HepG2 (cell line): ENCODE measurements at regions not wholly inside any gene's neighbourhood (a gene's known extent, or its start where the extent isn't known, plus 50 kb on each side); places are given as distances from the start of the nearest gene placed in this dataset.

ENCODE experiments used
- ATAC-seq: fragments of 200-7000 bp; cut with Tn5 transposase; 3 replicates; pipeline ENCODE4 v1.9.1; 2020; ENCODE audit warnings: mild to moderate bottlenecking, moderate library complexity
- BruUV-seq: library from RNA; stranded (reverse); fragments of 400-500 nt; replicated peaks from 2 replicates; lab custom pipeline; 2021; lab: Mats Ljungman, UMichigan
- CTCF ChIA-PET: fragments of 300-600 bp; formaldehyde crosslinking; extraction: SDS; loops from one replicate; lab custom pipeline; 2021; ENCODE audit warnings: low total read pairs, inconsistent platforms, low intra/inter-chr PET ratio; lab: Yijun Ruan, JAX
- POLR2A ChIA-PET: fragments of 350-600 bp; sonication (Branson Sonifier 250); formaldehyde crosslinking; loops from one replicate; lab custom pipeline; 2020; ENCODE audit warnings: antibody characterized with exemption, inconsistent platforms; lab: Yijun Ruan, JAX
- DNase-seq: peaks from one replicate; pipeline ENCODE4 v3.0.0-alpha.2; 2015; ENCODE audit warnings: low spot score
- FAIRE-seq: peaks from 3 replicates; lab custom pipeline; 2011; peaks lifted over from hg19 to GRCh38; lab: Jason Lieb, UNC
- H2AFZ ChIP-seq: one replicate; pipeline ENCODE4 v1.6.1; 2011; ENCODE audit warnings: low read length, inconsistent platforms
- H3K27ac ChIP-seq: fragments of 300-600 bp; 3 replicates; pipeline ENCODE4 v1.8.0; 2011; ENCODE audit warnings: mixed run types, mild to moderate bottlenecking, mixed read lengths, low read length, inconsistent platforms; ENCODE audit not compliant: insufficient read depth; ENCODE audit errors: extremely low read length
- H3K27me3 ChIP-seq, 2 experiments: fragments of 200-600 bp in 1 of 2; 2 replicates in 1 of 2; 3 replicates in 1 of 2; pipeline versions ENCODE4 v1.6.0 to v1.8.0; 2011; ENCODE audit warnings: low read length in 2 of 2, mild to moderate bottlenecking in 2 of 2, moderate library complexity in 2 of 2, inconsistent platforms in 1 of 2; ENCODE audit not compliant: insufficient read depth in 2 of 2, control insufficient read depth in 1 of 2
- H3K36me3 ChIP-seq, 2 experiments: fragments of 200-600 bp in 1 of 2; replicated peaks in 1 of 2; 2 replicates in 1 of 2; 3 replicates in 1 of 2; pipeline versions ENCODE4 v1.5.1 to v1.8.0; 2011; ENCODE audit warnings: low read length in 2 of 2, inconsistent platforms in 1 of 2; ENCODE audit not compliant: insufficient read depth in 2 of 2, control insufficient read depth in 1 of 2
- H3K4me1 ChIP-seq: 2 replicates; pipeline ENCODE4 v1.5.1; 2012; ENCODE audit warnings: low read length, inconsistent platforms; ENCODE audit not compliant: insufficient read depth
- H3K4me2 ChIP-seq: 2 replicates; pipeline ENCODE4 v1.6.0; 2011; ENCODE audit warnings: low read depth, low read length, inconsistent platforms
- H3K4me3 ChIP-seq, 3 experiments: fragments of 200-600 bp in 1 of 3; sonication (generic), shearing (Covaris generic) in 1 of 3; replicated peaks in 1 of 3; 2 replicates each; pipeline ENCODE4 v1.5.1; 2011 to 2016; ENCODE audit warnings: low read length in 3 of 3, inconsistent platforms in 2 of 3, low read depth in 2 of 3, mild to moderate bottlenecking in 2 of 3, control low read depth in 1 of 3, mixed read lengths in 1 of 3; ENCODE audit not compliant: insufficient read depth in 1 of 3
- H3K79me2 ChIP-seq: one replicate; pipeline ENCODE4 v1.6.1; 2011; ENCODE audit warnings: low read length, inconsistent platforms; ENCODE audit not compliant: insufficient read depth
- H3K9ac ChIP-seq: 2 replicates; pipeline ENCODE4 v1.6.0; 2011; ENCODE audit warnings: mild to moderate bottlenecking, low read depth, low read length, inconsistent platforms; ENCODE audit not compliant: insufficient read depth
- H3K9me3 ChIP-seq: 2 replicates; pipeline ENCODE4 v1.5.1; 2012; ENCODE audit warnings: mild to moderate bottlenecking, low read length
- H4K20me1 ChIP-seq: 2 replicates; pipeline ENCODE4 v1.6.0; 2011; ENCODE audit warnings: inconsistent platforms, mild to moderate bottlenecking, low read length, moderate library complexity; ENCODE audit not compliant: insufficient read depth
- AHDC1 ChIP-seq: sonication (generic); formaldehyde crosslinking; IDR thresholded peaks from 2 replicates; pipeline ENCODE4 v1.5.1; 2020; ENCODE audit warnings: mild to moderate bottlenecking, missing genetic modification reagents, borderline replicate concordance
- AKNA ChIP-seq: sonication (generic); formaldehyde crosslinking; IDR thresholded peaks from 2 replicates; pipeline ENCODE4 v1.4.0; 2020; ENCODE audit warnings: missing genetic modification reagents, borderline replicate concordance
- CAMTA2 ChIP-seq: sonication (generic); formaldehyde crosslinking; IDR thresholded peaks from 2 replicates; pipeline ENCODE4 v1.4.0; 2020; ENCODE audit warnings: mild to moderate bottlenecking, missing genetic modification reagents, borderline replicate concordance
- FOXJ3 ChIP-seq: sonication (generic); formaldehyde crosslinking; IDR thresholded peaks from 2 replicates; pipeline ENCODE4 v1.4.0; 2020; ENCODE audit warnings: missing genetic modification reagents, mild to moderate bottlenecking, borderline replicate concordance
- HIVEP1 ChIP-seq: sonication (generic); formaldehyde crosslinking; IDR thresholded peaks from 2 replicates; pipeline ENCODE4 v1.4.0; 2020; ENCODE audit warnings: mild to moderate bottlenecking, missing genetic modification reagents
- KDM6A ChIP-seq: IDR thresholded peaks from 2 replicates; pipeline ENCODE4 v1.6.1; 2016; ENCODE audit warnings: low read depth
- ONECUT2 ChIP-seq: sonication (generic); formaldehyde crosslinking; IDR thresholded peaks from 2 replicates; pipeline ENCODE4 v1.4.0; 2020; ENCODE audit warnings: missing genetic modification reagents
- POLR2A ChIP-seq, 2 experiments: IDR thresholded peaks; 2 replicates each; pipeline ENCODE4 v1.6.1; 2011; ENCODE audit warnings: low read depth in 2 of 2, low read length in 2 of 2, mild to moderate bottlenecking in 1 of 2, moderate library complexity in 1 of 2; ENCODE audit not compliant: insufficient read depth in 1 of 2
- YY1 ChIP-seq: IDR thresholded peaks from 2 replicates; pipeline ENCODE4 v1.6.1; 2011; ENCODE audit warnings: low read length, low read depth, moderate library complexity, mild to moderate bottlenecking; ENCODE audit not compliant: insufficient read depth, insufficient replicate concordance
- ZBTB2 ChIP-seq: sonication (generic); formaldehyde crosslinking; IDR thresholded peaks from 2 replicates; pipeline ENCODE4 v1.8.0; 2022; ENCODE audit warnings: low read depth, missing genetic modification reagents
- ZNF468 ChIP-seq: sonication (generic); formaldehyde crosslinking; IDR thresholded peaks from 2 replicates; pipeline ENCODE4 v1.8.0; 2022; ENCODE audit warnings: mild to moderate bottlenecking, moderate library complexity, missing genetic modification reagents
- in situ Hi-C: cut with HindIII; loops from 2 replicates; pipeline ENCODE4 v1.10.0; 2017; ENCODE audit warnings: low pct_unique_long_range_greater_than_20kb; ENCODE audit not compliant: extremely low pct_ligation_motif_present
- intact Hi-C: fragments of 100-400 bp; cut with micrococcal nuclease; formaldehyde crosslinking; loops from one replicate; pipeline ENCODE4 v1.10.0; 2022; ENCODE audit not compliant: unreplicated experiment
- TF ChIP-seq, protein P1 (sequence below): sonication (generic); formaldehyde crosslinking; IDR thresholded peaks from 2 replicates; pipeline ENCODE4 v1.5.0; 2020; ENCODE audit warnings: missing genetic modification reagents, mild to moderate bottlenecking, borderline replicate concordance

DNA sequence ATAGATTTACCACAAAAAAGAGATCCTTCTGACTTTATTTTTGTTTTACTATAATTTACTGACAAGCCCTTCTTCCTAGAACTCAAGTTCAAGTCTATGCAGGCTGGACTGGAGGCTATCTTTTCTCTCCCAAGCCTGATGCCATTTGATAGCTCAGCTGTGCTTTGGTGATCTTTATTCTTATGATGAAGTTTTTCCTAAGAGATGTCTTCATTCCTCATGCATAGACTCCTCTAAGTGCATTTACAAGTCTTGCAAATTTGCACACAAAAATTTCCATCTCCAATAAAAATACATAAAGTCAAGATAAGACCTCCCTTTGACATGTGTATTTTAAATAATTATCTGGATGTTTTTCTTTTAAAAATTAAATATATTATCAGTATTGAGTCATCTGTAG lies 167.4 kb upstream of the ETAA1 start:
- Histone ChIP-seq H3K27me3 (no peaks in the 10 kb centered on the region), H3K79me2 (no peaks in the 10 kb centered on the region), H3K9me3 (no peaks in the 10 kb centered on the region), H3K4me2 (no peak overlapping the region), H2AFZ (no peak overlapping the region), H3K9ac (no peak overlapping the region), H3K27ac (no peak overlapping the region), H3K4me1 (no peaks in the 10 kb centered on the region), H3K4me3 (no peak overlapping the region), H4K20me1 (no peaks in the 10 kb centered on the region), H3K36me3 (no peaks in the 10 kb centered on the region)
- in situ Hi-C loops: no loop called here
- POLR2A ChIA-PET: no interaction called here
- CTCF ChIA-PET: no interaction called here
- intact Hi-C loops: loop anchor here (5.0 kb wide), 1 partner anchor 642 kb away; no protein-coding TSS in a partner anchor
- BruUV-seq: no TSS peak
- DNase-seq (no peak), FAIRE-seq (no peak), ATAC-seq (no peak)
- no peak for TF ChIP-seq AKNA (CRISPR knock-in tag)
- TF ChIP-seq, protein P1, sequence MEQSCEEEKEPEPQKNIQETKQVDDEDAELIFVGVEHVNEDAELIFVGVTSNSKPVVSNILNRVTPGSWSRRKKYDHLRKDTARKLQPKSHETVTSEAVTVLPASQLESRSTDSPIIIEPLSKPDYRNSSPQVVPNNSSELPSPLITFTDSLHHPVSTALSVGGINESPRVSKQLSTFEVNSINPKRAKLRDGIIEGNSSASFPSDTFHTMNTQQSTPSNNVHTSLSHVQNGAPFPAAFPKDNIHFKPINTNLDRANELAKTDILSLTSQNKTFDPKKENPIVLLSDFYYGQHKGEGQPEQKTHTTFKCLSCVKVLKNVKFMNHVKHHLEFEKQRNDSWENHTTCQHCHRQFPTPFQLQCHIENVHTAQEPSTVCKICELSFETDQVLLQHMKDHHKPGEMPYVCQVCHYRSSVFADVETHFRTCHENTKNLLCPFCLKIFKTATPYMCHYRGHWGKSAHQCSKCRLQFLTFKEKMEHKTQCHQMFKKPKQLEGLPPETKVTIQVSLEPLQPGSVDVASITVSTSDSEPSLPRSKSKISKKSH (CRISPR knock-in tag): no peak
- no peak for TF ChIP-seq ONECUT2 (CRISPR knock-in tag)
- TF ChIP-seq ZNF468 (CRISPR knock-in tag): no peak
- TF ChIP-seq YY1: no peak
- TF ChIP-seq KDM6A (CRISPR knock-in tag): no peak
- TF ChIP-seq POLR2A (IDR thresholded peaks at IDR 0.05; ENCODE audit: insufficient read depth in 1 of 2, low read depth in 2 of 2, low read length in 2 of 2): no peak
- no peak for TF ChIP-seq CAMTA2 (CRISPR knock-in tag)
- TF ChIP-seq ZBTB2: no peak
- no peak for TF ChIP-seq FOXJ3 (CRISPR knock-in tag)
- no peak for TF ChIP-seq HIVEP1 (CRISPR knock-in tag)
- TF ChIP-seq AHDC1 (CRISPR knock-in tag): no peak
